ENCODE measurements at regions not wholly inside any gene's neighbourhood (a gene's known extent, or its start where the extent isn't known, plus 50 kb on each side); places are given as distances from the start of the nearest gene placed in this dataset.
"Not testable (repeated sequence)": the region's sequence is repeated elsewhere in the genome, so short reads cannot be mapped to it uniquely, and the experiment has no call there.

GRCh38 chr7:37546677-37547076, 98.0 kb upstream of the ELMO1 start:
- no peak for DNase-seq (ENCODE audit: low spot score)

GRCh38 chr7:37549076-37549931, 100.6 kb upstream of the ELMO1 start:
- no peak for DNase-seq (ENCODE audit: low spot score)

GRCh38 chr7:37550426-37550825, 101.8 kb upstream of the ELMO1 start:
- no peak for DNase-seq (ENCODE audit: low spot score)

GRCh38 chr7:37550872-37551271, 102.2 kb upstream of the ELMO1 start:
- DNase-seq (ENCODE audit: low spot score) = no peak

GRCh38 chr7:37552030-37552429, 103.4 kb upstream of the ELMO1 start:
- DNase-seq (ENCODE audit: low spot score) = no peak

- DNase-seq (ENCODE audit: low spot score) = not testable (repeated sequence)
Measured at GRCh38 chr7:37552439-37552838, 103.8 kb upstream of the ELMO1 start.

- no peak for DNase-seq (ENCODE audit: low spot score)
Measured at GRCh38 chr7:37555528-37555927, 106.9 kb upstream of the ELMO1 start.

- no peak for DNase-seq (ENCODE audit: low spot score)
Measured at GRCh38 chr7:37557571-37558209, 109.0 kb upstream of the ELMO1 start.

GRCh38 chr7:37558320-37559096, 109.8 kb upstream of the ELMO1 start:
- no peak for DNase-seq (ENCODE audit: low spot score)

- DNase-seq (ENCODE audit: low spot score) = no peak
Measured at GRCh38 chr7:37570145-37570544, 113.4 kb upstream of the GPR141 start.

GRCh38 chr7:37571806-37572205, 111.8 kb upstream of the GPR141 start:
- no peak for DNase-seq (ENCODE audit: low spot score)

GRCh38 chr7:37577412-37577811, 106.2 kb upstream of the GPR141 start:
- no peak for DNase-seq (ENCODE audit: low spot score)

GRCh38 chr7:37577901-37578300, 105.7 kb upstream of the GPR141 start:
- no peak for DNase-seq (ENCODE audit: low spot score)

- DNase-seq (ENCODE audit: low spot score) = no peak
Measured at GRCh38 chr7:37578350-37578749, 105.2 kb upstream of the GPR141 start.

- no peak for DNase-seq (ENCODE audit: low spot score)
Measured at GRCh38 chr7:37580376-37580775, 103.2 kb upstream of the GPR141 start.

- not testable (repeated sequence) for DNase-seq (ENCODE audit: low spot score)
Measured at GRCh38 chr7:37584651-37585463, 98.7 kb upstream of the GPR141 start.

GRCh38 chr7:37590824-37591223, 92.7 kb upstream of the GPR141 start:
- no peak for DNase-seq (ENCODE audit: low spot score)

- DNase-seq (ENCODE audit: low spot score) = no peak
Measured at GRCh38 chr7:37592366-37592765, 91.2 kb upstream of the GPR141 start.

GRCh38 chr7:37594602-37595001, 89.0 kb upstream of the GPR141 start:
- no peak for DNase-seq (ENCODE audit: low spot score)

GRCh38 chr7:37598824-37599223, 84.7 kb upstream of the GPR141 start:
- DNase-seq (ENCODE audit: low spot score) = no peak

- DNase-seq (ENCODE audit: low spot score) = no peak
Measured at GRCh38 chr7:37601321-37601720, 82.2 kb upstream of the GPR141 start.

- no peak for DNase-seq (ENCODE audit: low spot score)
Measured at GRCh38 chr7:37604078-37604477, 79.5 kb upstream of the GPR141 start.

Measured in activated CD4-positive, alpha-beta T cell treated with anti-CD3 and anti-CD28 coated beads, Interleukin-2, Interleukin-4, amounts not matched to agents 100 ng/mL and 50 ng/mL, durations not matched to agents 16 hours and 8 hours (primary cell).